Thyroid gland (tissue), 4 donors: ENCODE measurements at regions not wholly inside any gene's neighbourhood (a gene's known extent, or its start where the extent isn't known, plus 50 kb on each side); places are given as distances from the start of the nearest gene placed in this dataset.
"Not testable (repeated sequence)": the region's sequence is repeated elsewhere in the genome, so short reads cannot be mapped to it uniquely, and the experiment has no call there.

ENCODE experiments used
- DNase-seq, 2 donors: peaks; one replicate each; pipeline ENCODE4 v3.0.0-alpha.2; 2019
- H3K27ac ChIP-seq, 3 donors: fragments of 200-600 bp; sonication (generic); 1 replicate in 2 of 3; 2 replicates in 1 of 3; pipeline ENCODE4 v1.5.1; 2016 to 2019; ENCODE audit warnings: mild to moderate bottlenecking in 1 of 3, moderate library complexity in 1 of 3
- H3K27me3 ChIP-seq: fragments of 200-600 bp; sonication (generic); one replicate; pipeline ENCODE4 v1.5.1; 2019
- H3K36me3 ChIP-seq, 2 donors: fragments of 200-600 bp; sonication (generic); one replicate each; pipeline ENCODE4 v1.5.1; 2016 to 2019
- H3K4me1 ChIP-seq, 2 donors: fragments of 200-600 bp; sonication (generic); one replicate each; pipeline ENCODE4 v1.5.1; 2017 to 2019
- H3K4me3 ChIP-seq, 3 donors: fragments of 200-600 bp; sonication (generic); replicated peaks in 1 of 3; 1 replicate in 2 of 3; 2 replicates in 1 of 3; pipeline ENCODE4 v1.5.1; 2016; ENCODE audit warnings: mild to moderate bottlenecking in 1 of 3
- H3K9me3 ChIP-seq: fragments of 200-600 bp; sonication (generic); one replicate; pipeline ENCODE4 v1.5.1; 2017
- POLR2A ChIP-seq, 2 donors: fragments of 450-650 bp; IDR thresholded peaks; one replicate each; pipeline ENCODE4 v1.6.1; 2017; ENCODE audit warnings: antibody characterized with exemption in 2 of 2, mild to moderate bottlenecking in 2 of 2, moderate library complexity in 1 of 2
- WGBS, 2 donors: methylation state at CpG; one replicate each; pipeline ENCODE4 v1.1.5; 2017; 5-methylcytosine and 5-hydroxymethylcytosine counted together
- intact Hi-C: fragments of 100-400 bp; cut with DNase I; formaldehyde crosslinking; loops from one replicate; pipeline ENCODE4 v1.15.1; 2023
- TF ChIP-seq, protein P1 (sequence below), 6 experiments: fragments of 200-600 bp in 3 of 6; fragments of 450-650 bp in 3 of 6; sonication (generic) in 3 of 6; IDR thresholded peaks; one replicate each; pipeline ENCODE4 v1.5.1; 2016 to 2019; ENCODE audit warnings: antibody characterized with exemption in 6 of 6, mild to moderate bottlenecking in 2 of 6, inconsistent platforms in 1 of 6, moderate library complexity in 1 of 6

- no peak for TF ChIP-seq POLR2A (IDR thresholded peaks at IDR 0.05)
- TF ChIP-seq, protein P1, sequence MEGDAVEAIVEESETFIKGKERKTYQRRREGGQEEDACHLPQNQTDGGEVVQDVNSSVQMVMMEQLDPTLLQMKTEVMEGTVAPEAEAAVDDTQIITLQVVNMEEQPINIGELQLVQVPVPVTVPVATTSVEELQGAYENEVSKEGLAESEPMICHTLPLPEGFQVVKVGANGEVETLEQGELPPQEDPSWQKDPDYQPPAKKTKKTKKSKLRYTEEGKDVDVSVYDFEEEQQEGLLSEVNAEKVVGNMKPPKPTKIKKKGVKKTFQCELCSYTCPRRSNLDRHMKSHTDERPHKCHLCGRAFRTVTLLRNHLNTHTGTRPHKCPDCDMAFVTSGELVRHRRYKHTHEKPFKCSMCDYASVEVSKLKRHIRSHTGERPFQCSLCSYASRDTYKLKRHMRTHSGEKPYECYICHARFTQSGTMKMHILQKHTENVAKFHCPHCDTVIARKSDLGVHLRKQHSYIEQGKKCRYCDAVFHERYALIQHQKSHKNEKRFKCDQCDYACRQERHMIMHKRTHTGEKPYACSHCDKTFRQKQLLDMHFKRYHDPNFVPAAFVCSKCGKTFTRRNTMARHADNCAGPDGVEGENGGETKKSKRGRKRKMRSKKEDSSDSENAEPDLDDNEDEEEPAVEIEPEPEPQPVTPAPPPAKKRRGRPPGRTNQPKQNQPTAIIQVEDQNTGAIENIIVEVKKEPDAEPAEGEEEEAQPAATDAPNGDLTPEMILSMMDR (IDR thresholded peaks at IDR 0.05): no peak
- peak overlapping the region; percentile 33 to 70 (median 44) for H3K27ac ChIP-seq
- no peaks in the 10 kb centered on the region for H3K36me3 ChIP-seq
- H3K27me3 ChIP-seq: no peaks in the 10 kb centered on the region
- no peak overlapping the region for H3K4me3 ChIP-seq
- intact Hi-C loops: loop anchor here (5.0 kb wide), 1 partner anchor 95 kb away; no protein-coding TSS in a partner anchor
- WGBS, 2 donors: 54 to 55% methylated on average over 13 of the region's 13 CpGs
- H3K4me1 ChIP-seq: peaks cover 27% of the 10 kb centered on the region in 2 donors
- DNase-seq: peak; percentile 68 to 73
- H3K9me3 ChIP-seq: no peaks in the 10 kb centered on the region
Observed at GRCh38 chr17:77332034-77332971, 191.5 kb downstream of the SEC14L1 start.

- no peaks in the 10 kb centered on the region for H3K27me3 ChIP-seq
- 89 to 90% methylated on average over 7 of the region's 7 CpGs for WGBS, 2 donors
- DNase-seq: peak in 1 of 2 donors; percentile 4
- H3K36me3 ChIP-seq: no peaks in the 10 kb centered on the region
- peaks cover 19 to 22% of the 10 kb centered on the region in 2 donors for H3K4me1 ChIP-seq
- H3K27ac ChIP-seq: peak overlapping the region; percentile 1 to 70 (median 44)
- intact Hi-C loops: loop anchor here (5.0 kb wide), 1 partner anchor 94 kb away; no protein-coding TSS in a partner anchor
- no peak overlapping the region for H3K4me3 ChIP-seq
- TF ChIP-seq POLR2A (IDR thresholded peaks at IDR 0.05): no peak
- H3K9me3 ChIP-seq: no peaks in the 10 kb centered on the region
Observed at GRCh38 chr17:77332981-77333685, 192.4 kb downstream of the SEC14L1 start.

- intact Hi-C loops: no loop called here
- Histone ChIP-seq H3K27me3 (no peaks in the 10 kb centered on the region), H3K36me3 (no peaks in the 10 kb centered on the region), H3K4me3 (no peak overlapping the region), H3K9me3 (no peaks in the 10 kb centered on the region), H3K4me1 (peaks cover 26 to 33% of the 10 kb centered on the region in 2 donors), H3K27ac (no peak overlapping the region)
- TF ChIP-seq, protein P1 (IDR thresholded peaks at IDR 0.05): no peak
- DNase-seq: no peak
- 96 to 97% methylated on average over 2 of the region's 2 CpGs for WGBS, 2 donors
Observed at GRCh38 chr17:77337150-77337549, 196.4 kb downstream of the SEC14L1 start.

DNA sequence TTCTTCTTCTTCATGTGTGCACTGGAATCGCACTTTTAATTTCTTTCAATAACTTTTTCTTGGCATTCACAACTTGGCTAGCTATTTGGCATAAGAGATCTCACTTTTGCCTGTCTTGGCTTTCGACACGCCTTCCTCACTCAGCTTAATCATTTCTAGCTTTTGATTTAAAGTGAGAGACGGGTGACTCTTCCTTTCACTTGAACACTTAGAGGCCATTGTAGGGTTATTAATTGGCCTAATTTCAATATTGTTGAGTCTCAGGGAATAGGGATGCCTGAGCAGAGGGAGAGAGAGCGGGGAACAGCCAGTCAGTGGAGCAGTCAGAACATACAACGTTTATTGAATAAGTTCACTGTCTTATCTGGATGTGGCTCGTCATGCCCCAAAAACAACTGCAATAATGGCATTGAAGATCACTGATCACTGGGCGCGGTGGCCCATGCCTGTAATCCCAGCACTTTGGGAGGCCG lies 200.3 kb downstream of the SEC14L1 start:
- intact Hi-C loops: no loop called here
- TF ChIP-seq POLR2A (IDR thresholded peaks at IDR 0.05): no peak
- TF ChIP-seq, protein P1 (IDR thresholded peaks at IDR 0.05): no peak
- H3K9me3 ChIP-seq: no peaks in the 10 kb centered on the region
- H3K27ac ChIP-seq: peak overlapping the region; percentile 35 to 52 (median 41)
- peak in 1 of 2 donors; percentile 2 for DNase-seq
- H3K27me3 ChIP-seq: no peaks in the 10 kb centered on the region
- WGBS, 2 donors: 58 to 69% methylated on average over 10 of the region's 10 CpGs
- peaks cover 11 to 36% of the 10 kb centered on the region in 2 donors for H3K4me1 ChIP-seq
- H3K4me3 ChIP-seq: no peak overlapping the region
- no peaks in the 10 kb centered on the region for H3K36me3 ChIP-seq

- 81 to 83% methylated on average over 8 of the region's 8 CpGs for WGBS, 2 donors
- H3K9me3 ChIP-seq, H3K27ac ChIP-seq, H3K4me3 ChIP-seq, DNase-seq, H3K36me3 ChIP-seq, H3K27me3 ChIP-seq, intact Hi-C loops: not testable (repeated sequence)
- H3K4me1 ChIP-seq: peaks cover 11 to 36% of the 10 kb centered on the region in 2 donors
Observed at GRCh38 chr17:77342656-77342990, 201.9 kb downstream of the SEC14L1 start.
